ENCODE measurements at regions not wholly inside any gene's neighbourhood (a gene's known extent, or its start where the extent isn't known, plus 50 kb on each side); places are given as distances from the start of the nearest gene placed in this dataset.

GRCh38 chr16:87093804-87094555, 223.2 kb downstream of the C16orf95 start:
- Histone ChIP-seq H3K79me2 (ENCODE audit: control insufficient read depth, insufficient read depth, low read length) (no peaks in the 10 kb centered on the region), H4K20me1 (ENCODE audit: control insufficient read depth, insufficient read depth) (no peaks in the 10 kb centered on the region), H3K4me3 (no peak overlapping the region), H3K9ac (ENCODE audit: control insufficient read depth, insufficient read depth, low read length) (no peak overlapping the region), H3K4me1 (ENCODE audit: control insufficient read depth, insufficient read depth, low read length) (no peaks in the 10 kb centered on the region), H2AFZ (ENCODE audit: control insufficient read depth, low read depth, low read length) (no peak overlapping the region), H3K27ac (ENCODE audit: control insufficient read depth, insufficient read depth) (no peak overlapping the region), H3K4me2 (ENCODE audit: control insufficient read depth, insufficient read depth) (no peak overlapping the region), H3K9me3 (replicated peaks; ENCODE audit: control insufficient read depth, insufficient read depth, low read length) (no peaks in the 10 kb centered on the region), H3K36me3 (ENCODE audit: control insufficient read depth in 2 of 2, insufficient read depth in 2 of 2, low read length in 1 of 2) (no peaks in the 10 kb centered on the region), H3K27me3 (replicated peaks in 1 of 2; ENCODE audit: control insufficient read depth in 2 of 2, insufficient read depth in 2 of 2, low read length in 1 of 2) (no peaks in the 10 kb centered on the region)
- in situ Hi-C loops (cut with MboI) (no loop called here), intact Hi-C loops (cut with micrococcal nuclease; ENCODE audit: unreplicated experiment) (no loop called here)
- no peak for TF ChIP-seq IKZF2 (IDR thresholded peaks at IDR 0.05)
- 35% methylated on average over 18 of the region's 18 CpGs for WGBS (ENCODE audit: insufficient coverage, insufficient replicate concordance, low lambda C conversion rate, missing lambda C conversion rate)
- ChIA-PET CTCF (no interaction called here), RAD21 (ENCODE audit: unreplicated experiment) (no interaction called here), POLR2A (no interaction called here), SMC1A (ENCODE audit: uncharacterized antibody, unreplicated experiment) (no interaction called here)
- FAIRE-seq (no peak), ATAC-seq (no peak), DNase-seq (ENCODE audit: low read depth, low spot score) (no peak)
- BruUV-seq (replicated peaks) = no TSS peak

DNA sequence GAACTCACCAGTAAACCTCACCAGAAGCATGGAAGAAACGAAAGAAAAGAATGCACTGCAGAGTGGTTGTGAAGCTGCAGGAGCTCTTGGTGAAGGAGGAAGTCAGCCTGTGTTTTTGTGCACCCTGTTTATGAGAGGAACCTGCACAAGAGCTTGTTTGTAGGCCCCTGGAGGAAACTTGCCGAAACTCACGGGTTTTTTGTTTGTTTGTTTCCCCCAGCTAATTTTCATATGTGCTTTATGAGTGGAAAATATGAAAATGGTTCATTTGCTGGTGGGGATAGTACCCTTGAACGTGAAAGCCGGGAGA, 222.7 kb downstream of the C16orf95 start:
- H3K27me3 ChIP-seq (replicated peaks in 1 of 2; ENCODE audit: control insufficient read depth in 2 of 2, insufficient read depth in 2 of 2, low read length in 1 of 2) = no peaks in the 10 kb centered on the region
- no peaks in the 10 kb centered on the region for H3K9me3 ChIP-seq (replicated peaks; ENCODE audit: control insufficient read depth, insufficient read depth, low read length)
- intact Hi-C loops (cut with micrococcal nuclease; ENCODE audit: unreplicated experiment) (no loop called here), in situ Hi-C loops (cut with MboI) (no loop called here)
- no peaks in the 10 kb centered on the region for H3K4me1 ChIP-seq (ENCODE audit: control insufficient read depth, insufficient read depth, low read length)
- no peaks in the 10 kb centered on the region for H4K20me1 ChIP-seq (ENCODE audit: control insufficient read depth, insufficient read depth)
- no peak overlapping the region for H3K27ac ChIP-seq (ENCODE audit: control insufficient read depth, insufficient read depth)
- H3K9ac ChIP-seq (ENCODE audit: control insufficient read depth, insufficient read depth, low read length) = no peak overlapping the region
- no peak overlapping the region for H3K4me2 ChIP-seq (ENCODE audit: control insufficient read depth, insufficient read depth)
- no peaks in the 10 kb centered on the region for H3K36me3 ChIP-seq (ENCODE audit: control insufficient read depth in 2 of 2, insufficient read depth in 2 of 2, low read length in 1 of 2)
- DNase-seq (ENCODE audit: low read depth, low spot score) (no peak), ATAC-seq (no peak), FAIRE-seq (no peak)
- TF ChIP-seq IRF4 (IDR thresholded peaks at IDR 0.05; ENCODE audit: low read depth, low read length) (no peak), GABPA (IDR thresholded peaks at IDR 0.05; ENCODE audit: low read depth) (no peak), SREBF2 (IDR thresholded peaks at IDR 0.05; ENCODE audit: low read length) (no peak), MYC (IDR thresholded peaks at IDR 0.05; ENCODE audit: insufficient read depth, insufficient read length, insufficient replicate concordance, low read length, severe bottlenecking) (no peak), BCLAF1 (IDR thresholded peaks at IDR 0.05) (no peak), BHLHE40 (IDR thresholded peaks at IDR 0.05; ENCODE audit: borderline replicate concordance in 1 of 2, low read depth in 2 of 2, low read length in 1 of 2) (no peak), CHD4 (IDR thresholded peaks at IDR 0.05) (no peak), HDAC2 (IDR thresholded peaks at IDR 0.05) (no peak), MEF2A (IDR thresholded peaks at IDR 0.05; ENCODE audit: insufficient read depth, low read depth, low read length) (no peak), HSF1 (IDR thresholded peaks at IDR 0.05; ENCODE audit: low read depth, low read length) (no peak)
- SMC1A ChIA-PET (ENCODE audit: uncharacterized antibody, unreplicated experiment) = no interaction called here
- no peaks in the 10 kb centered on the region for H3K79me2 ChIP-seq (ENCODE audit: control insufficient read depth, insufficient read depth, low read length)
- RAD21 ChIA-PET (ENCODE audit: unreplicated experiment) = no interaction called here
- POLR2A ChIA-PET = no interaction called here
- no peak overlapping the region for H2AFZ ChIP-seq (ENCODE audit: control insufficient read depth, low read depth, low read length)
- H3K4me3 ChIP-seq = no peak overlapping the region
- BruUV-seq (replicated peaks) = no TSS peak
- CTCF ChIA-PET = no interaction called here
- 3% methylated on average over 5 of the region's 5 CpGs for WGBS (ENCODE audit: insufficient coverage, insufficient replicate concordance, low lambda C conversion rate, missing lambda C conversion rate)
